GM19328 (cell line): ENCODE measurements at regions not wholly inside any gene's neighbourhood (a gene's known extent, or its start where the extent isn't known, plus 50 kb on each side); places are given as distances from the start of the nearest gene placed in this dataset.
"Not testable (repeated sequence)": the region's sequence is repeated elsewhere in the genome, so short reads cannot be mapped to it uniquely, and the experiment has no call there.

ENCODE experiments used
- ATAC-seq: cut with Tn5 transposase; IDR thresholded peaks from one replicate; pipeline ENCODE4 v1.9.1; 2021; ENCODE audit warnings: mild to moderate bottlenecking, moderate library complexity; ENCODE audit not compliant: unreplicated experiment

GRCh38 chr6:121682666-121683065 lies 247.2 kb downstream of the GJA1 start:
- no peak for ATAC-seq

- not testable (repeated sequence) for ATAC-seq
Observed at GRCh38 chr6:121685806-121686205, 250.4 kb downstream of the GJA1 start.

- ATAC-seq = no peak
Observed at GRCh38 chr6:121686611-121687023, 251.2 kb downstream of the GJA1 start.

- ATAC-seq = no peak
Observed at GRCh38 chr6:121688974-121689373, 253.5 kb downstream of the GJA1 start.

- no peak for ATAC-seq
Observed at GRCh38 chr6:121691126-121691551, 255.7 kb downstream of the GJA1 start.

- ATAC-seq = no peak
Observed at GRCh38 chr6:121694389-121694788, 258.9 kb downstream of the GJA1 start.

- no peak for ATAC-seq
Observed at GRCh38 chr6:121694801-121695251, 259.4 kb downstream of the GJA1 start.

GRCh38 chr6:121695329-121695728 lies 259.9 kb downstream of the GJA1 start:
- no peak for ATAC-seq

- no peak for ATAC-seq
Observed at GRCh38 chr6:121697921-121698320, 262.5 kb downstream of the GJA1 start.

- no peak for ATAC-seq
Observed at GRCh38 chr6:121698617-121699016, 263.2 kb downstream of the GJA1 start.

- ATAC-seq = not testable (repeated sequence)
Observed at GRCh38 chr6:121703129-121703528, 267.7 kb downstream of the GJA1 start.

GRCh38 chr6:121711472-121711871 lies 276.0 kb downstream of the GJA1 start:
- ATAC-seq = no peak

GRCh38 chr6:121717686-121718085 lies 282.2 kb downstream of the GJA1 start:
- ATAC-seq = no peak

GRCh38 chr6:121720867-121721266 lies 285.4 kb downstream of the GJA1 start:
- ATAC-seq = not testable (repeated sequence)

GRCh38 chr6:121723623-121724022 lies 288.2 kb downstream of the GJA1 start:
- ATAC-seq = no peak

- no peak for ATAC-seq
Observed at GRCh38 chr6:121724576-121724975, 289.1 kb downstream of the GJA1 start.

- no peak for ATAC-seq
Observed at GRCh38 chr6:121726596-121726995, 291.1 kb downstream of the GJA1 start.

- ATAC-seq = no peak
Observed at GRCh38 chr6:121730616-121731015, 295.2 kb downstream of the GJA1 start.

- no peak for ATAC-seq
Observed at GRCh38 chr6:121731381-121731780, 295.9 kb downstream of the GJA1 start.

- no peak for ATAC-seq
Observed at GRCh38 chr6:121732641-121733040, 297.2 kb downstream of the GJA1 start.

GRCh38 chr6:121733234-121733633 lies 297.8 kb downstream of the GJA1 start:
- no peak for ATAC-seq

- ATAC-seq = not testable (repeated sequence)
Observed at GRCh38 chr6:121740188-121740587, 304.7 kb downstream of the GJA1 start.

GRCh38 chr6:121743691-121744090 lies 308.2 kb downstream of the GJA1 start:
- ATAC-seq = no peak
